Uterus (tissue), 2 donors: ENCODE measurements at regions not wholly inside any gene's neighbourhood (a gene's known extent, or its start where the extent isn't known, plus 50 kb on each side); places are given as distances from the start of the nearest gene placed in this dataset.

Experiments
- CTCF ChIP-seq, 4 experiments: fragments of 200-600 bp in 2 of 4; fragments of 450-650 bp in 2 of 4; sonication (generic) in 2 of 4; IDR thresholded peaks; one replicate each; pipeline ENCODE4 v1.5.1; 2016 to 2019; ENCODE audit warnings: antibody characterized with exemption in 4 of 4, mild to moderate bottlenecking in 2 of 4, moderate library complexity in 1 of 4
- POLR2A ChIP-seq, 2 donors: fragments of 450-650 bp; IDR thresholded peaks; one replicate each; pipeline ENCODE4 v1.6.1; 2016; ENCODE audit warnings: antibody characterized with exemption in 2 of 2, mild to moderate bottlenecking in 1 of 2, moderate library complexity in 1 of 2

- TF ChIP-seq CTCF (IDR thresholded peaks at IDR 0.05): no peak
- no peak for TF ChIP-seq POLR2A (IDR thresholded peaks at IDR 0.05)
Observed at GRCh38 chr3:117651246-117651645, 941.7 kb downstream of the TUSC7 start.
